VCaP (cell line): ENCODE measurements at regions not wholly inside any gene's neighbourhood (a gene's known extent, or its start where the extent isn't known, plus 50 kb on each side); places are given as distances from the start of the nearest gene placed in this dataset.
"Not testable (repeated sequence)": the region's sequence is repeated elsewhere in the genome, so short reads cannot be mapped to it uniquely, and the experiment has no call there.

Experiments used
- H3K27ac ChIP-seq: fragments of 450-650 bp; 2 replicates; pipeline ENCODE4 v1.5.1; 2017
- TF ChIP-seq, protein P1 (sequence below): fragments of 450-650 bp; conservative IDR thresholded peaks from 2 replicates; pipeline ENCODE4 v1.5.1; 2017; ENCODE audit warnings: mild to moderate bottlenecking, moderate library complexity

DNA sequence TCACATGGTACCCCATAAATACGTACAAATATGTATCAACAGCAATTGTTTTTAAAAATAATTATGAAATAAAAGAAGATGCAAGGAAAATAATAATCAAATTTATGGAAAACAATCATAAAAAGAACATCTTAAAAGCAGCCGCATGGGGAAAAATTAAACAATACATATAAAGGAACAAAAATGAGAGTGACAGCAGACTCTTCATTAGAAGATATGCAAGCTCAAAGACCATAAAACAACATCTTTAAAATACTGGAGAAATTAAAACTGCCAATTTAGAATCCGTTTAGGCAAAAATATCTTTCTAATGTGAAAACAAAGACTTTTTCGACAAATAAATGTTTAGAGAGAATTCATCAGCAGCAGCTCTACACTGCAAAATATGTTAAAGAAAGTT is 190.6 kb upstream of the C11orf58 start:
- TF ChIP-seq, protein P1, sequence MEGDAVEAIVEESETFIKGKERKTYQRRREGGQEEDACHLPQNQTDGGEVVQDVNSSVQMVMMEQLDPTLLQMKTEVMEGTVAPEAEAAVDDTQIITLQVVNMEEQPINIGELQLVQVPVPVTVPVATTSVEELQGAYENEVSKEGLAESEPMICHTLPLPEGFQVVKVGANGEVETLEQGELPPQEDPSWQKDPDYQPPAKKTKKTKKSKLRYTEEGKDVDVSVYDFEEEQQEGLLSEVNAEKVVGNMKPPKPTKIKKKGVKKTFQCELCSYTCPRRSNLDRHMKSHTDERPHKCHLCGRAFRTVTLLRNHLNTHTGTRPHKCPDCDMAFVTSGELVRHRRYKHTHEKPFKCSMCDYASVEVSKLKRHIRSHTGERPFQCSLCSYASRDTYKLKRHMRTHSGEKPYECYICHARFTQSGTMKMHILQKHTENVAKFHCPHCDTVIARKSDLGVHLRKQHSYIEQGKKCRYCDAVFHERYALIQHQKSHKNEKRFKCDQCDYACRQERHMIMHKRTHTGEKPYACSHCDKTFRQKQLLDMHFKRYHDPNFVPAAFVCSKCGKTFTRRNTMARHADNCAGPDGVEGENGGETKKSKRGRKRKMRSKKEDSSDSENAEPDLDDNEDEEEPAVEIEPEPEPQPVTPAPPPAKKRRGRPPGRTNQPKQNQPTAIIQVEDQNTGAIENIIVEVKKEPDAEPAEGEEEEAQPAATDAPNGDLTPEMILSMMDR: no peak
- no peak overlapping the region for H3K27ac ChIP-seq

DNA sequence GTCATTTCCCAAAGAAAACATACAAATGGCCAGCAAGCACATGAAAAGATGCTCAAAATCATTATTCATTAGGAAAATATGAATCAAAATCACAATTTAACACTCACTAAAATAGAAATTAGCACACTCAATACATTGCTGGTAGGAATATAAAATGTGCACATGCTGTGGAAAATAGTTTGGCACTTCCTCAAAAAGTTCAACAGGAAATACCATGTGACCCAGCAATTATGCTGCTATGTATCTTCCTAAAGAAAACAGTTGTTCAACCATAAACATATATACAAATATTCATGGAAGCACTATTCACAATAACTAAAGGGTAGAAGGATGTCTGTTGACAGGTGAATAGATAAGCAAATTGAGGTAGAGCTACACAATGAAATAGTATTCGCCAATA is 187.3 kb upstream of the SOX6 start:
- no peak overlapping the region for H3K27ac ChIP-seq
- TF ChIP-seq, protein P1: no peak

- TF ChIP-seq, protein P1: no peak
- H3K27ac ChIP-seq: no peak overlapping the region
Observed at GRCh38 chr11:16542353-16542752, 186.0 kb upstream of the SOX6 start.

DNA sequence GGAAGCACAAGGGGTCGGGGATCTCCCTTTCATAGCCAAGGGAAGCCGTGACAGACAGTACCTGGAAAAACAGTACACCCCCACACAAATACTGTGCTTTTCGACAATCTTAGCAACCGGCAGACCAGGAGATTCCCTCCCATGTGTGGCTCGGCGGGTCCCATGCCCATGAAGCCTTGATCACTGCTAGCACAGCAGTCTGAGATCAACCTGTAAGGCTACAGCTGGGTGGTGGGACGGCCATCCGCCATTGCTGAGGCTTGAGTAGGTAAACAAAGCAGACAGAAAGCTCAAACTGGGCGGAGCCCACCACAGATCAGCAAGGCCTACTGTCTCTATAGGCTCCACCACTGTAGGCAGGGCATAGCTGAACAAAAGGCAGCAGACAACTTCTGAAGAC is 180.2 kb upstream of the SOX6 start:
- H3K27ac ChIP-seq: no peak overlapping the region
- TF ChIP-seq, protein P1: no peak

DNA sequence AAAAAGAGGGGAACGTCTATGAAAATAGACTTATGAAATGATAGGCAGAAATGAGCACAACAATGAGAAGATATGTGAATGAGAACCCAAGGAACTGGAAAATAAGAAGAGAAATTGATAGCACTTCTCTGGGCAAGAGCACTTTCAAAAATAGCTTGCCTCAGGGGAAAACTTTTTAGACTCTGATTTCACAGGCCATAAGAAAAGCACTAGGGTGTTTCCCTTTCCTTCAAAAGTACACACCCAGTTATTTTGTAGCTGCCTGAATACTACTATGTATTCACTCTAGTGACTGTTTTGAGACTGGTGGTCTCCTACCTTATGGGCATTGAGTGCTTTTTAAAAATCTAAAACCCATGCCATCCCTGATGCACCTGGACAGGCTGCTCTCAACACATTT is 172.3 kb upstream of the SOX6 start:
- H3K27ac ChIP-seq: no peak overlapping the region
- TF ChIP-seq, protein P1: no peak

DNA sequence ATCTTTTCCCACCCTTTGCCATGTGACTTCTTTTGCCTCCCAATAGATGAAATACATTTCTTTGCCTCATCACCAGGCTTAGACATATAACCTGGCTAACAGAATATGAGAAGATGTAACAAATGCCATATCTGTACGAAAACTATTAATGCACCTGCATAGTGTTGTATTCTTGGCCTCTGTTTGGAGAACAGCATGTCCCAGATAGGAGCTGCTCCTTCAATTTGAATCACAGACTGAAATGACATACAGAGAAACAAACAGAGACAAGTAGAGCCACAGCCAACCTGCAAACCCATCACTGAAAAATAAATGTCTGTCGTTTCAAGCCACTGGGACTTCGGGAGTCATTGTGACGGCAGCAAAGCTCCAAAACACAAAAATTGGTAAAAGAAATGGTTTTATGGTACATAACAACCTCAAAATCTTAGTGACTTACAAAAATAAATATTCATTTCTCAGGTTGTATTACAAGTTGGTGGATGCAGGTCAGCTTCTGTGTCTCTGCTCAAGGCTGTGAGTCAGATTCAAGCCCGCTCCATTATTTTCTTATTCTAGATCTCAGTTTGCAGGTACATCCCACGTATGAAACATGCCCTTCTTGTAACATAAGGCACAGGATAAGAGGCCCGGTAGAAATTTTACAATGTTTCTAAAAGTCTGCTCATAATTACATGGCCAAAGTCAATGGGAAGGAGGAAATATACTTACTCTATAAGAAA is 171.3 kb upstream of the SOX6 start:
- H3K27ac ChIP-seq: no peak overlapping the region
- TF ChIP-seq, protein P1: no peak

GRCh38 chr11:16526947-16527346 is 170.6 kb upstream of the SOX6 start:
- no peak overlapping the region for H3K27ac ChIP-seq
- TF ChIP-seq, protein P1: no peak

DNA sequence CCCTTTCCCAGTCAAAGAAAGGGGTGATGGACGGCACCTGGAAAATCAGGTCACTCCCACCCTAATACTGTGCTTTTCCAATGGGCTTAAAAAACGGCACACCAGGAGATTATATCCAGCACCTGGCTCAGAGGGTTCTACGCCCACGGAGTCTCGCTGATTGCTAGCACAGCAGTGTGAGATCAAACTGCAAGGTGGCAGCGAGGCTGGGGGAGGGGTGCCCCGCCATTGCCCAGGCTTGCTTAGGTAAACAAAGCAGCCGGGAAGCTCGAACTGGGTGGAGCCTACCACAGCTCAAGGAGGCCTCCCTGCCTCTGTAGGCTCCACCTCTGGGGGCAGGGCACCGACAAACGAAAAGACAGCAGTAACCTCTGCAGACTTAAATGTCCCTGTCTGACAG is 164.4 kb upstream of the SOX6 start:
- H3K27ac ChIP-seq: not testable (repeated sequence)
